ENCODE measurements at regions not wholly inside any gene's neighbourhood (a gene's known extent, or its start where the extent isn't known, plus 50 kb on each side); places are given as distances from the start of the nearest gene placed in this dataset.

- H3K36me3 ChIP-seq, result no peaks in the 10 kb centered on the region
- no peak overlapping the region for H3K4me3 ChIP-seq
- H3K4me1 ChIP-seq (ENCODE audit: insufficient read depth), result no peaks in the 10 kb centered on the region
- WGBS, 3 donors, result 91 to 94% (median 91%) methylated on average over 7 of the region's 7 CpGs
- DNase-seq, result no peak
- intact Hi-C loops (cut with DNase I), result loop anchor here in 1 of 4 donors (5.0 kb wide), 1 partner anchor 51 kb away; no protein-coding TSS in a partner anchor
- H3K27ac ChIP-seq, result no peak overlapping the region
- TF ChIP-seq, protein P1, sequence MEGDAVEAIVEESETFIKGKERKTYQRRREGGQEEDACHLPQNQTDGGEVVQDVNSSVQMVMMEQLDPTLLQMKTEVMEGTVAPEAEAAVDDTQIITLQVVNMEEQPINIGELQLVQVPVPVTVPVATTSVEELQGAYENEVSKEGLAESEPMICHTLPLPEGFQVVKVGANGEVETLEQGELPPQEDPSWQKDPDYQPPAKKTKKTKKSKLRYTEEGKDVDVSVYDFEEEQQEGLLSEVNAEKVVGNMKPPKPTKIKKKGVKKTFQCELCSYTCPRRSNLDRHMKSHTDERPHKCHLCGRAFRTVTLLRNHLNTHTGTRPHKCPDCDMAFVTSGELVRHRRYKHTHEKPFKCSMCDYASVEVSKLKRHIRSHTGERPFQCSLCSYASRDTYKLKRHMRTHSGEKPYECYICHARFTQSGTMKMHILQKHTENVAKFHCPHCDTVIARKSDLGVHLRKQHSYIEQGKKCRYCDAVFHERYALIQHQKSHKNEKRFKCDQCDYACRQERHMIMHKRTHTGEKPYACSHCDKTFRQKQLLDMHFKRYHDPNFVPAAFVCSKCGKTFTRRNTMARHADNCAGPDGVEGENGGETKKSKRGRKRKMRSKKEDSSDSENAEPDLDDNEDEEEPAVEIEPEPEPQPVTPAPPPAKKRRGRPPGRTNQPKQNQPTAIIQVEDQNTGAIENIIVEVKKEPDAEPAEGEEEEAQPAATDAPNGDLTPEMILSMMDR (IDR thresholded peaks at IDR 0.05), result no peak
- no peak for TF ChIP-seq POLR2A (IDR thresholded peaks at IDR 0.05)
- TF ChIP-seq EP300 (IDR thresholded peaks at IDR 0.05), result no peak
- H3K27me3 ChIP-seq, result no peaks in the 10 kb centered on the region
- no peaks in the 10 kb centered on the region for H3K9me3 ChIP-seq
Measured at GRCh38 chr22:48053486-48053885, 1291.0 kb downstream of the TBC1D22A start.

DNA sequence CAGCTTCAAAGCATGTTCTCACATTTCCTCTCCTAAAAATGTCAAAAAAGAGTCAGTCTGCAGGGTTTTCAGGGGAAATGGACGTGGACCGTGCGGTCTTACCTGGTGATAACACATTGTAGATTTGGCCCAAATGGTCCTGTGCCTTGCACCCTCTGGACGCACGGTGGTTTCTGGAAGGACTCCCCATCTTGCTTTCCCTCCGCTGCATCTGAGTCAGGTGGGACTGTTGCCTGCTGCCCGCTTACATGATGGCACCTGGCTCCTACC lies 1290.1 kb downstream of the TBC1D22A start:
- no peak overlapping the region for H3K4me3 ChIP-seq
- no peaks in the 10 kb centered on the region for H3K36me3 ChIP-seq
- TF ChIP-seq POLR2A (IDR thresholded peaks at IDR 0.05), result no peak
- TF ChIP-seq, protein P1 (IDR thresholded peaks at IDR 0.05), result no peak
- no peak for TF ChIP-seq EP300 (IDR thresholded peaks at IDR 0.05)
- WGBS, 3 donors, result 87 to 96% (median 93%) methylated on average over 7 of the region's 7 CpGs
- H3K27ac ChIP-seq, result no peak overlapping the region
- H3K4me1 ChIP-seq (ENCODE audit: insufficient read depth), result no peaks in the 10 kb centered on the region
- no peak for DNase-seq
- intact Hi-C loops (cut with DNase I), result loop anchor here in 1 of 4 donors (5.0 kb wide), 1 partner anchor 50 kb away; no protein-coding TSS in a partner anchor
- no peaks in the 10 kb centered on the region for H3K27me3 ChIP-seq
- H3K9me3 ChIP-seq, result no peaks in the 10 kb centered on the region

- Histone ChIP-seq H3K36me3 (no peaks in the 10 kb centered on the region), H3K27me3 (no peaks in the 10 kb centered on the region), H3K4me1 (ENCODE audit: insufficient read depth) (no peaks in the 10 kb centered on the region), H3K27ac (no peak overlapping the region), H3K9me3 (no peaks in the 10 kb centered on the region), H3K4me3 (no peak overlapping the region)
- intact Hi-C loops (cut with DNase I), result loop anchor here in 1 of 4 donors (5.0 kb wide), 1 partner anchor 50 kb away; no protein-coding TSS in a partner anchor
- TF ChIP-seq POLR2A (IDR thresholded peaks at IDR 0.05) (no peak), EP300 (IDR thresholded peaks at IDR 0.05) (no peak)
- TF ChIP-seq, protein P1 (IDR thresholded peaks at IDR 0.05), result no peak
- 86 to 95% (median 90%) methylated on average over 11 of the region's 11 CpGs for WGBS, 3 donors
- DNase-seq, result no peak
Measured at GRCh38 chr22:48051796-48052620, 1289.6 kb downstream of the TBC1D22A start.

DNA sequence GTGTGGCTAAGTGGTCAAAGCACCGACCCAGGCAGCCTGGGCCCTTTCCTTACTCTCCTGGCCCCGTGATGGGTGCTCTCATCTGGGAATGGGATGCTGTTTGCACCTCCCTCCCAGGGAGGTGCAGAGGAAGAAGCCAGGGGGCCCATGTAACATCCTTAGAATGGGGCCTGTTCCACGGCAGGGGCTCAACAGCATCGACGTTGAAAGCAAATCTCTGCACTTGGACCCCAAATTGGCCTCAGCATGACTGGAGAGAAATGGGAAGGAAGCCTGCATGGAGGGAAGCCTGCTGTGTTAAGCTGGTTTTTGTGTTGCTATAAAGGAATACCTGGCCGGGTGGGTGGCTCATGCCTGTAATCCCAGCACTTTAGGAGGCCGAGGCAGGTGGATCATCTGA lies 1288.4 kb downstream of the TBC1D22A start:
- Histone ChIP-seq H3K27me3 (no peaks in the 10 kb centered on the region), H3K4me1 (ENCODE audit: insufficient read depth) (no peaks in the 10 kb centered on the region), H3K9me3 (no peaks in the 10 kb centered on the region), H3K36me3 (no peaks in the 10 kb centered on the region), H3K27ac (no peak overlapping the region), H3K4me3 (no peak overlapping the region)
- intact Hi-C loops (cut with DNase I), result loop anchor here in 1 of 4 donors (5.0 kb wide), 1 partner anchor 49 kb away; no protein-coding TSS in a partner anchor
- no peak for DNase-seq
- WGBS, 3 donors, result 84 to 92% (median 91%) methylated on average over 7 of the region's 7 CpGs
- TF ChIP-seq, protein P1 (IDR thresholded peaks at IDR 0.05), result no peak
- no peak for TF ChIP-seq EP300 (IDR thresholded peaks at IDR 0.05)
- no peak for TF ChIP-seq POLR2A (IDR thresholded peaks at IDR 0.05)
